Endothelial cell (in vitro differentiated cells): ENCODE measurements at regions not wholly inside any gene's neighbourhood (a gene's known extent, or its start where the extent isn't known, plus 50 kb on each side); places are given as distances from the start of the nearest gene placed in this dataset.

ENCODE experiments used
- DNase-seq: peaks from one replicate; pipeline ENCODE4 v3.0.0; 2021; ENCODE audit warnings: low spot score
- H3K27ac Mint-ChIP-seq: one replicate; pipeline ENCODE4 v1.8.0; 2021; ENCODE audit warnings: mixed read lengths, inconsistent platforms; ENCODE audit not compliant: unreplicated experiment
- H3K27me3 Mint-ChIP-seq: one replicate; pipeline ENCODE4 v1.8.0; 2021; ENCODE audit warnings: mild to moderate bottlenecking, moderate library complexity, mixed read lengths, inconsistent platforms; ENCODE audit not compliant: unreplicated experiment
- H3K36me3 Mint-ChIP-seq: one replicate; pipeline ENCODE4 v1.8.0; 2021; ENCODE audit warnings: mild to moderate bottlenecking, low read depth, mixed read lengths, inconsistent platforms; ENCODE audit not compliant: unreplicated experiment
- H3K4me1 Mint-ChIP-seq: one replicate; pipeline ENCODE4 v1.8.0; 2021; ENCODE audit warnings: mild to moderate bottlenecking, mixed read lengths, inconsistent platforms; ENCODE audit not compliant: unreplicated experiment
- H3K4me3 Mint-ChIP-seq: one replicate; pipeline ENCODE4 v1.8.0; 2021; ENCODE audit warnings: mild to moderate bottlenecking, mixed read lengths, inconsistent platforms; ENCODE audit not compliant: unreplicated experiment
- H3K9me3 Mint-ChIP-seq: one replicate; pipeline ENCODE4 v1.8.0; 2021; ENCODE audit warnings: mixed read lengths, inconsistent platforms; ENCODE audit not compliant: unreplicated experiment
- TF ChIP-seq, protein P1 (sequence below): fragments of 200-600 bp; sonication (generic); IDR thresholded peaks from one replicate; pipeline ENCODE4 v1.5.0; 2021; ENCODE audit warnings: antibody characterized with exemption; ENCODE audit not compliant: unreplicated experiment

DNA sequence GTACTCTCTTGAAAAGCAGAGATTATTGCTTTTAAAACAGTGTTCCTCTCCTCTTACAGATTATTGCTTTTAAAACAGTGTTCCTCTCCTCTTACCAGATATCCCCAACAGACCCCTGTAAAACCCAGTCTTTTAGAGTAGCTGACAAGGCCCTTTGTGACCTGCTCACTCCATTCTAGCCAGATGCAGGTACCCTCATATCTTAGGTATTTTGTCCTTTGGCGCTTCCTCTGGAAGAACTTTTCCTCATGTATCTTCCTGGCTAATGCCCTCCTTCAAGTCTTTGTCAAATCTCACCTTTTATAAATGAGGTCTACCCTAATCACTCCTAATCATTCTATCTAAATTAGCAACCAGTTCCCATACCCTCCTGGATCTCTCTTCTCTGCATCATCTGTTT is 536.0 kb downstream of the BTBD3 start:
- Mint-ChIP-seq H3K27me3 (peaks cover 3% of the 10 kb centered on the region), H3K4me3 (no peak overlapping the region), H3K27ac (no peak overlapping the region), H3K36me3 (peaks cover 12% of the 10 kb centered on the region), H3K4me1 (no peaks in the 10 kb centered on the region), H3K9me3 (peaks cover 16% of the 10 kb centered on the region)
- TF ChIP-seq, protein P1, sequence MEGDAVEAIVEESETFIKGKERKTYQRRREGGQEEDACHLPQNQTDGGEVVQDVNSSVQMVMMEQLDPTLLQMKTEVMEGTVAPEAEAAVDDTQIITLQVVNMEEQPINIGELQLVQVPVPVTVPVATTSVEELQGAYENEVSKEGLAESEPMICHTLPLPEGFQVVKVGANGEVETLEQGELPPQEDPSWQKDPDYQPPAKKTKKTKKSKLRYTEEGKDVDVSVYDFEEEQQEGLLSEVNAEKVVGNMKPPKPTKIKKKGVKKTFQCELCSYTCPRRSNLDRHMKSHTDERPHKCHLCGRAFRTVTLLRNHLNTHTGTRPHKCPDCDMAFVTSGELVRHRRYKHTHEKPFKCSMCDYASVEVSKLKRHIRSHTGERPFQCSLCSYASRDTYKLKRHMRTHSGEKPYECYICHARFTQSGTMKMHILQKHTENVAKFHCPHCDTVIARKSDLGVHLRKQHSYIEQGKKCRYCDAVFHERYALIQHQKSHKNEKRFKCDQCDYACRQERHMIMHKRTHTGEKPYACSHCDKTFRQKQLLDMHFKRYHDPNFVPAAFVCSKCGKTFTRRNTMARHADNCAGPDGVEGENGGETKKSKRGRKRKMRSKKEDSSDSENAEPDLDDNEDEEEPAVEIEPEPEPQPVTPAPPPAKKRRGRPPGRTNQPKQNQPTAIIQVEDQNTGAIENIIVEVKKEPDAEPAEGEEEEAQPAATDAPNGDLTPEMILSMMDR: no peak
- no peak for DNase-seq

GRCh38 chr20:12455148-12455547 is 537.5 kb downstream of the BTBD3 start:
- peaks cover 9% of the 10 kb centered on the region for H3K9me3 Mint-ChIP-seq
- H3K4me3 Mint-ChIP-seq: no peak overlapping the region
- no peak overlapping the region for H3K27ac Mint-ChIP-seq
- no peaks in the 10 kb centered on the region for H3K4me1 Mint-ChIP-seq
- peaks cover 6% of the 10 kb centered on the region for H3K36me3 Mint-ChIP-seq
- DNase-seq: no peak
- H3K27me3 Mint-ChIP-seq: peaks cover 3% of the 10 kb centered on the region
- TF ChIP-seq, protein P1: no peak

- no peaks in the 10 kb centered on the region for H3K9me3 Mint-ChIP-seq
- DNase-seq: no peak
- H3K36me3 Mint-ChIP-seq: no peaks in the 10 kb centered on the region
- H3K27me3 Mint-ChIP-seq: peaks cover 1% of the 10 kb centered on the region
- H3K27ac Mint-ChIP-seq: no peak overlapping the region
- TF ChIP-seq, protein P1: no peak
- no peaks in the 10 kb centered on the region for H3K4me1 Mint-ChIP-seq
- no peak overlapping the region for H3K4me3 Mint-ChIP-seq
Measured at GRCh38 chr20:12458241-12458640, 540.5 kb downstream of the BTBD3 start.

DNA sequence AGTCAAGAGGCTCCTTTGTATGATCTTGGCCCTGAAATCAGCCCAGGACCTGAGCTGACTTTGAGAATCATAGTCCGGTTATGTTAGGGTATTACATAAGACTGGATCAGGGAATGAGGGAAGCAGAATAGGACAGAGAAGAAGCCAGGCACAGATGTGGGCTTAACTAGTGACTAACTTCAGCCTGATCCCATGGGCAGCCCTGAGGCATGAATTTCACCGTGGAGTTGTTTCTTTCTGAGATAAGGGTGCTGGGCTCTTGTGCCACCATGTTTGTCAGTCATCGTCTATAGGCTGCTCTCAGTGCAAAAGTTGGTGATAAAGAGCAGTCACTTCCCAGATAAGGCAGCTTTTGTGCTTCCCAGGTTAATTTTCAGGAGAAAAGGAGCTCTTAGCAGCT is 544.7 kb upstream of the SPTLC3 start:
- TF ChIP-seq, protein P1: no peak
- no peak for DNase-seq
- Mint-ChIP-seq H3K4me1 (peaks cover 5% of the 10 kb centered on the region), H3K27ac (no peak overlapping the region), H3K27me3 (no peaks in the 10 kb centered on the region), H3K4me3 (no peak overlapping the region), H3K36me3 (no peaks in the 10 kb centered on the region), H3K9me3 (no peaks in the 10 kb centered on the region)

GRCh38 chr20:12466915-12467314 is 541.9 kb upstream of the SPTLC3 start:
- H3K27ac Mint-ChIP-seq: no peak overlapping the region
- H3K9me3 Mint-ChIP-seq: no peaks in the 10 kb centered on the region
- H3K27me3 Mint-ChIP-seq: no peaks in the 10 kb centered on the region
- TF ChIP-seq, protein P1: no peak
- H3K4me1 Mint-ChIP-seq: peaks cover 5% of the 10 kb centered on the region
- DNase-seq: no peak
- no peak overlapping the region for H3K4me3 Mint-ChIP-seq
- no peaks in the 10 kb centered on the region for H3K36me3 Mint-ChIP-seq
